RPMI7951 (cell line): ENCODE measurements at regions not wholly inside any gene's neighbourhood (a gene's known extent, or its start where the extent isn't known, plus 50 kb on each side); places are given as distances from the start of the nearest gene placed in this dataset.
"Not testable (repeated sequence)": the region's sequence is repeated elsewhere in the genome, so short reads cannot be mapped to it uniquely, and the experiment has no call there.

Source experiments
- DNase-seq: peaks from one replicate; pipeline ENCODE4 v3.0.0-alpha.2; 2012; ENCODE audit warnings: low read depth

GRCh38 chr14:30427846-30428245 lies 131.1 kb upstream of the G2E3 start:
- DNase-seq: no peak

- no peak for DNase-seq
These were observed 127.4 kb upstream of the G2E3 start for GRCh38 chr14:30431552-30431951.

GRCh38 chr14:30440961-30441360 lies 118.0 kb upstream of the G2E3 start:
- peak; percentile 7 for DNase-seq

GRCh38 chr14:30443368-30444007 lies 115.5 kb upstream of the G2E3 start:
- peak; percentile 27 for DNase-seq

- DNase-seq: no peak
These were observed 114.5 kb upstream of the G2E3 start for GRCh38 chr14:30444451-30444850.

- DNase-seq: no peak
These were observed 113.8 kb upstream of the G2E3 start for GRCh38 chr14:30445011-30445793.

- no peak for DNase-seq
These were observed 113.1 kb upstream of the G2E3 start for GRCh38 chr14:30445852-30446251.

GRCh38 chr14:30450631-30451545 lies 108.1 kb upstream of the G2E3 start:
- no peak for DNase-seq

- no peak for DNase-seq
These were observed 102.7 kb upstream of the G2E3 start for GRCh38 chr14:30456296-30456695.

- DNase-seq: no peak
These were observed 96.6 kb upstream of the G2E3 start for GRCh38 chr14:30462358-30462757.

GRCh38 chr14:30464481-30464880 lies 94.5 kb upstream of the G2E3 start:
- DNase-seq: no peak

- DNase-seq: no peak
These were observed 90.6 kb upstream of the G2E3 start for GRCh38 chr14:30468354-30468753.

- no peak for DNase-seq
These were observed 87.0 kb upstream of the G2E3 start for GRCh38 chr14:30471980-30472379.

GRCh38 chr14:30473846-30474696 lies 84.9 kb upstream of the G2E3 start:
- not testable (repeated sequence) for DNase-seq

GRCh38 chr14:30482276-30482675 lies 76.7 kb upstream of the G2E3 start:
- no peak for DNase-seq

- no peak for DNase-seq
These were observed 74.8 kb upstream of the G2E3 start for GRCh38 chr14:30484201-30484600.

- DNase-seq: no peak
These were observed 74.0 kb upstream of the G2E3 start for GRCh38 chr14:30484976-30485375.

GRCh38 chr14:30496852-30497251 lies 62.1 kb upstream of the G2E3 start:
- DNase-seq: no peak

GRCh38 chr14:30499358-30499757 lies 59.6 kb upstream of the G2E3 start:
- no peak for DNase-seq

GRCh38 chr14:30500222-30500621 lies 58.7 kb upstream of the G2E3 start:
- no peak for DNase-seq

- no peak for DNase-seq
These were observed 51.7 kb upstream of the G2E3 start for GRCh38 chr14:30507209-30507608.
